GM21529 (cell line): ENCODE measurements at regions not wholly inside any gene's neighbourhood (a gene's known extent, or its start where the extent isn't known, plus 50 kb on each side); places are given as distances from the start of the nearest gene placed in this dataset.

Source experiments
- ATAC-seq: cut with Tn5 transposase; IDR thresholded peaks from one replicate; pipeline ENCODE4 v1.9.1; 2021; ENCODE audit not compliant: unreplicated experiment

DNA sequence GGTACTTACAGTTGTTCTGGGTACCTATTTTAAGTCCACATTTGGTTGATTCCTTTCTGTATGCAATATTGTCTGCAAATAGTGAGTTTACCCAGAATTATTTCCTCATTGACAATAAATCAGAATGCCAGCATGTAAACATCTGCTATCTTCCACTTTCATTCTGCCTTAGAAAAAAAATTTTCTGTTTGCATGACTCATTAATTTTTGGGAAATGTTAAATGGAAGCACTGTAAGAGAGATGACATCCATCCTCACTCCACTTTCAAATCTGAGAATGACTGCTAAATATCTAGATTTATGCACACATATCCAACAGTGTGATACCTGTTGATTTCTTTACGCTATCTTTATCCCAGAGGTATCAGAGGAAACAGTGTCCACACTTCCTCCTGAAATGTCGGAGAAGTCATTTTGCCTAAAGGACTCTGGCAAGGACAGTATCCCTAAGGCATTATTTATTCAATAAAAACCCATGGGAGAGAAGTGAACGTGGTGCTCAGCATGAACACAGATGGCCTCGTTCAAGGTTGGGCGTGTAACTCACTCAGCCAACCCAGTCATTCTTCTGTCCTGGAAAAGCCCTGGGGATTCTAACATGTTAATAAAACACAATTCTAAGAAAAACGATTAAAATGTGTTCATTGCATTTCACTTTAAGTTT, 780.9 kb downstream of the QKI start:
- no peak for ATAC-seq

DNA sequence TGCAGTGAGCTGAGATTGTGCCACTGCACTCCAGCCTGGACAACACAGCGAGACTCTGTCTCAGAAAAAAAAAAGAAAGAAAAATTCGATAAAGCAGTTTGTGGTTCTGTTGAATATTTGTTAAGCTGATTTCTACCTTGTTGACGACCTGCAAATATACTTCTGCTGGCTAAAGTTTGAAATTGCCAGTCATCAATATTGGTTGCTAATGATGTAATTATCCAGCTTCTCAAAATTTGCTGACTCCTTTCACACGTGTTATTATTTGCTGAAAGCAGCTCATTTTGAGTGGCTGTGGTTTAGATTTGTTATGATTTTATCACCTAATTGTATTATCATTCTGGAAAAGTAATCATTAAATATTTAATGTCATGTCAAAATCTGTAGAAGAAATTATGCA, 774.3 kb downstream of the QKI start:
- no peak for ATAC-seq

DNA sequence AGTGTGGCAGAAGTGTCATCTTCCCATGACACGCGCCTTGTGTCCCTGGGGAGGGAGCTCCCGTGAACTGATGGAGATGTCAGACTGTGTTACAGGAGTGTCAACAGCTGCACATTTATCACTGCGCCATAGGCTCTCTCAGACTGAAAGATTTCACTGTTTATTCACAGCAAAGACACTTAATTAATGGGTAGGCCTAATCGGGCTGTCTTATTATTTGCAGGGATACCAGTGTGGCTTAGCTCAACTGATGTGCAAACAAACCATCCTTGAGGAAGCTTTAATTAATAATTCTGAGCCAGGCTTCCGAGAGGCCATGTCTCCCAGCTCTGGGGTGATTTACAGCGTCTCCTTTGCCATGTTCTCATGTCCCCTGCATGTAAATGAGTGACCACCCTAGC, 771.0 kb downstream of the QKI start:
- ATAC-seq = no peak

DNA sequence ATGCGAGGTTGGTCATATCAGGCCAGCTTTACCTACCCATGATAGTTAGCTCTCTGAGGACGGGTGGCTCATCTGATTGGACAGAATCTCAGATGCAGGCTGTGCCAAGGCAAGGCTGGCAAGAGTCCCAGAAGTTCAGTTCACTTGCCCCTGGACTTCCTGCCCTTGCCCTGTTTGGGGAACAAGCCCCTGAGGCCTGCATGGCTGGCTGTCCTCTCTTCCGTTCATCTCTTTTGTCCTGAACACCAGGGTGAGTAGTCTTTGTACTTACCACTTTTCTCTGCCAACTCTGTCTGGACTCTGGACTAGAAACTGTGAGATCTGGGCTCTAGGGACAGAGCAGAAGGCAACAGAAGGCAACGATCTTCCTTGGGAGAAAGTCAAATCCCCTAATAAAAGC, 769.9 kb downstream of the QKI start:
- no peak for ATAC-seq

DNA sequence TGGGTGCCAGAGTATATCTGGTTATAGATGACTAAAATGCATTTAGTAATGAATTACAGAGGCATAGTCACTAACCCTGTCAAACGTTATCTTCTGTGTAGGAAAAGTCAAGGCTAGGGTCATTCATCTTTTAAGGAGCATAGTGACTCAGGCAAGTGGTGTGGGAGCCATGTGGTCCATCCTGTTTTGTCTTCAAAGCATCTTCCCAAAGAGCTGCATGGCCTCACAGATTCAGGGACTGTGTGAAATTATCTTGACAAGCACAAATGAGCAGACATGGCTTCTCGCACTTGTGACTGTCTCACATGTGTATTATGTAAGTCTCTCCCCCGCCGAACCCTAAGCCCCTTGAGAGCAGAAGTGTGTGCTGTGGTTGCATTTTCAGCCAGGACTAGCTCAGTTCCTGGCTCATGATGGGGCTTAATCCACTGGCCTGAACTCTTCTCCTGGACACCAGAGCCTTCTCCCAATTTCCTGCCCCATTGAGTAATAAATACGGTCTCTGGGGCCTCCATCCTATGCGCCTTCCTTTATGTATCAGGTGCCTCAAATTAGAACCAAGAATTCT, 769.1 kb downstream of the QKI start:
- ATAC-seq = no peak

DNA sequence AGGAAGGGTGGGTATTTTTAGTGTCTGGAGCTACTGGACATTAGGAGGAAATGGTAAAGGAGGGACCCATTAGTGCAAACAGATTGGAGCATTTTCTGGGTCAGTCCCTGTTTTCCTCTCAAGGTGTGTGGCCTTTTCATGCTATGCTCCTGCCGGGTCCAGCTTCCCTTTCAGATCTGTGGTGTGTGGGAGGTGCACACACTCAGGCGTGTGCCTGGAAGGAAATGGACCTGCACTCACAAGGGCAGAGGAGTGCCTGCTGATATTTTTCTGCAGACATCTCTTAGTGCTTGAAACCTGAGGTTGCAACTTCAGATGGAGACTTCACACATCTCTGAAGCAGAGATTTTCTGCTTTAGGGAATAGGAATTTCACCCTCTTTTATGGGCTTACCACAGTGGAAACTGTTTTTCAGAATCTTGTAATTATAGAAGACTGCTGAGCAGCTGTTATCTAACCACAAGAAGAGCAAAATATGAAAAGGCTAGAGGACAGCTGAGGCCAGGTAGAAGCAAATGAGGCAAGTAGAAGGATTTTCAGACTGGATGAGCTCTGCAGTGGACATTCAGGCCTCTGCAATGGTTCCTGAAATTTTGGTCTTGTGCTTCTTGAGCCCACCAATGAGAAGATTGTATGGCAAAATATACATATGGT, 764.3 kb downstream of the QKI start:
- ATAC-seq = no peak

DNA sequence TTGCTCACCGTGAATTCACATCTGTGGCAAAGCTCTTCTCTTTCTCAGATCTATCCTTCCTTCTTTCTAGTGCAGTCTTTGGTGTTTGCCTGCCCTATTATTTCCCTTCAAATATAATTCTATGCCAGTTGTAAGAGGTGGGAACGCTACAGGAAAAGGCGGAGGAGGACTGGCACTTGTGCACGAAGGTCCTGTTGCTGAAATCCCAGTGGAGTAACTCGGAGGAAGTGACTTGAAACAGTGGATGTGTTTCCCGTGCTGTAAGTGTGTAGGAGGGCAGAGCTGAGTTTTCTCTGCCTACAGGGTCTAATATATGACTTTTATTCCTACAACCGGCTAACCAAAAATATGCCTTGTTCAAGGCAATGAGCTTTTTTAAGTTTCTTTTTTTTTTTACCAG, 754.8 kb downstream of the QKI start:
- no peak for ATAC-seq

DNA sequence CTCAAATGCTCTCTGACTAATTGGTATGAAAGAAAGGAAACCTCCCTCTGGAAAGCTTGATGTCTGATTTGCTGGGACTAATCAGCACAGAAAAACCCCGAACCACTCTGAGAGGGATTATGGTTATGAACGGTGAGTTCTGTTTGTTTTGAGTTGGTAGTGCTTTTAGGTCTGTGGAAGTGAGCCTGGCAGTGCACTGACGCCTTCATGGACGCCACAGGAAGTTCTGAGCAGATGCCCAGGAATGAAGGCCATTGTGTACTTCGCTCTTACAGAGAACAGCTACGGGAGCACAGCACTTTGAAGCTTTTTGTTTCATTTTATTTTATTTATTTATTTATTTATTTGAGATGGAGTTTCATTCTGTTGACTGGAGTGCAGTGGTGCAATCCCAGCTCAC, 754.1 kb downstream of the QKI start:
- ATAC-seq = no peak

DNA sequence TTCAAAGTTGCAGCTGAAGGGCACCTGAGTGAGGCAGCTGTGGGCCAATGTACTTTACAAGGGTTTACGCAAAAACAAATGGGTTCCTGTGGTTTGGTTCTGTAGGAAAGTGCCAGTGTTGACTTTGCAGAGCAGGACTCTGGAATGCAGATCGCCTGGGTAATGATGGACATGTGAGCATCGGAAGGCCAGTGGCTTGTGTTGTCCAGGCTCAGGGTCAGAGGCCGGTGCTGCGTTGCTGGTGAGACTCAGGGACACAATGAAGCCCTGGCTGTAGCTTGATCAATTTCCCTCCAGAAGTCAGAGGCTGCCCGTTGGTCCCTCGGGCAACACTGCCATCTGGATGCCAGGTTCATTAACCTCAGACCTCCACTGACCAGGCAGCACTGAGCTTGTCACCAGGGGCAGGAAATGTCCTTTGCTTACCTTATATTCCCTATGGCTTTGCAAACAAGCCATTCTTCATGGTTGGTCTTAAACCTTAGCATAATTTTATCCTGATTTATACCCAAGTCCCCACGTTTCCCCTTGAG, 753.4 kb downstream of the QKI start:
- no peak for ATAC-seq

DNA sequence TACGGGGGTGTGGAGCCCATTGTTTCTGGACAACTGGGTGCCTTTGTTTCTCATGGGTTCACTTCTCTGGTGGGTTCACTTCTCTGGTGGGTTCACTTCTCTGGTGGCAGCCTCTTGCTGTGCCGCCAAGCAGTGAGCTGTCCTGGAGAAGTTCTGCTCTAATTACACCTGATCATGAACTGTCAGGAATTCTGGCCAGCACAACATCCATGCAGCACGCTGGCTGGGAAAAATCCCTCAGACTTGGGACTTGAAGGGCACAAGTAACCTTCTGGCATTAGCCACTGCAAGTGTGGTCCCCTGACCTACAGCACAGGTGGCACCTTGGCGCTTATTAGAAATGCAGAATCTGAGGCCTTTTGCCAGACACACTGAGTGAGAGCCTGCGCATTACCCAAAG, 752.5 kb downstream of the QKI start:
- ATAC-seq = no peak

DNA sequence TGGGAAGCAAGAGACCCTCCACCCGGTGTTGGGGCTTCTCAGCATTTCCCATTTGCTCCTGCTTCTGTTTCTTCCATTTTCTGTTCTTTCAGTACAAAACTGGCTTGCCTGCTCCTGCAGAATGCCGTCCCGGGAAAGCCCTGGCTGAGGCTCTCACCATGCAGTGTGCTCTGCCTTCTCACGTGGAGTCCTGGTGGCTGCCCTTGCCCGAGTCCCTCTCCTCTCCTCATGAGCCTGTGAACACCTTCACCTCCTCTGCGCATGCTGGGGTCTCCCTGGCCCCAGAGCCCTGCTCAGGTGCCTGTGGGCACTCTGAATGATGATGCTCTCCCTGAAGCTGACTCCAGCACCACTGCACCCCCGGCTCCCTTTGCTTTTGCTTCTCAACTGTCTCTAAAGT, 752.0 kb downstream of the QKI start:
- no peak for ATAC-seq

DNA sequence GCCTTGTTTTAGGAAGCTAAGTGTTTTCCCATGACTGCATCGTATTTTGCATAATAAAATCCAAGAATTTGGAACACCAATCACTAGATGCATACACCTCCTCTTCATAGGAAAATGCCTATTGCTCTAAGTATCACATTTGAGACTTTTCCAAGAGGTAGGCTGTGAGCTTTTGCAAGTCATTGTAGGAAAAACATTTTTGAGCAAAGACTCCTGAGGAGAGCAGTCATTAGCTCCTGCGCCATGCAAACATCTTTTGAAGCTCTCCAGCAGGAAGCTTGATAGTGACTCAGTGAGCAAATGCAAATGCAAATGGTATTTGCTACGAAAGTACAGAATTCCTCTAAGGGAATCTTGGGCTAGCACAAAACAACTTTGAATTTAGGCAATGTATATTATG, 750.4 kb downstream of the QKI start:
- no peak for ATAC-seq

DNA sequence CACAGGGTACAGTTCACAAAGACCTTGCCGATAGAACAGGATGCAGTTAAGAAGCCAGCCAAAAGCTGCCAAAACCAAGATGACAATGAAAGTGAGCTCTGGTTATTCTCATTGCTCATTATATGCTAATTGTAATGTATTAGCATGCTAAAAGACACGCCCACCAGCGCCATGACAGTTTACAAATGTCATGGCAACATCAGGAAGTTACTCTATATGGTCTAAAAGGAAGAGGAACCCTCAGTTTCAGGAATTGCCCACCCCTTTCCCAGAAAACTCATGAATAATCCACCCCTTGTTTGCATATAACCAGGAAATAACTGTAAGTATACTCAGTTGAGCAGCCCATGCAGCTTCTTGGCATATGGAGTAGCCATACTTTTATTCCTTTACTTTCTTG, 748.7 kb downstream of the QKI start:
- no peak for ATAC-seq

DNA sequence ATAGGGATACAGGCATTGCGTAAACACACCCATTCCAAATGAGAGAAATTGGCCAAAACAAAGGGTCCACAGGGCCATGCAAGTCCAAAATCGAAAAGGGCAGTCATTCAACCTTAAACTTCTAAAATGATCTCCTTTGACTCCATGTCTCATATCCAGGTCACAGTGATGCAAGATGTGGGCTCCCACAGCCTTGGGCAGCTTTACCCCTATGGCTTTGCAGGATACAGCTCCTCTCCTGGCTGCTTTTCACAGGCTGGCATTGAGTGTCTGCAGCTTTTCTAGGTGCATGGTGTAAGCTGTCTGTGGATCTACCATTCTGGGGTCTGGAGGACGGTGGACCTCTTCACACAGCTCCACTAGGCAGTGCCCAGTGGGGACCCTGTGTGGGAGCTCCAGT, 744.5 kb downstream of the QKI start:
- ATAC-seq = no peak

DNA sequence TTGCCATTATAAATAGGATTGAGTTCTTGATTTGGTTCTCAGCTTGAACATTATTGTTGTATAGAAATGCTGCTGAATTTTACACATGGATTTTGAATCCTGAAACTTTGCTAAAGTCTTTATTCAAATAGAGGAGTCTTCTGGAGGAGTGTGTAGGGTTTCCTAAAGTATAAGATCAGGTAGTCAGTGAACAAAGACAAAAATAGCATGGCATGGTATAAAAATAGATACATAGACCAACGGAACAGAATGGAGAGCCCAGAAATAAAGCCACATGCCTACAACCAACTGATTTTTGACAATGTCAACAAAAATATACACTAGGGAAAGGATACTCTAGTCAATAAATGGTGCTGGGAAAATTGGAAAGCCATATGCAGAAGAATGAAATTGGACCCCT, 740.1 kb downstream of the QKI start:
- ATAC-seq = no peak

DNA sequence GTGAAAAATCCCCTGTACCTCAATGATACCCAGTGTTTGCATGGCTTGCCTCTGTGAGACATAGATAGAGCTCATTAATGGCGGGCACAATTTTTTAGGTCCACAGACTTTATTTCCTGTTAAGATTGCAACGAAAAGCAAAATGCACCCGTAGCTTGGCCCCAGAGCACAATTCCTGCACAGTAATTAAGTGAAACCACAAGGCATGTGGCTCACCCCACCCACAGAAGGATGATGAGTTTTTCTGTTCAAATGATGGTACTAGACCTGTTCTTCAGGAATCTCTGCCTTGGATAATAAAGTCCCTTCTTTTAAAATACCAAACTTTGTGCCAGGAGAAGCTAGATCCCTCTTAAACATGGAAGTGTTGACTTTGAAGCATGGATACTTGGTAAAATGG, 738.1 kb downstream of the QKI start:
- no peak for ATAC-seq

DNA sequence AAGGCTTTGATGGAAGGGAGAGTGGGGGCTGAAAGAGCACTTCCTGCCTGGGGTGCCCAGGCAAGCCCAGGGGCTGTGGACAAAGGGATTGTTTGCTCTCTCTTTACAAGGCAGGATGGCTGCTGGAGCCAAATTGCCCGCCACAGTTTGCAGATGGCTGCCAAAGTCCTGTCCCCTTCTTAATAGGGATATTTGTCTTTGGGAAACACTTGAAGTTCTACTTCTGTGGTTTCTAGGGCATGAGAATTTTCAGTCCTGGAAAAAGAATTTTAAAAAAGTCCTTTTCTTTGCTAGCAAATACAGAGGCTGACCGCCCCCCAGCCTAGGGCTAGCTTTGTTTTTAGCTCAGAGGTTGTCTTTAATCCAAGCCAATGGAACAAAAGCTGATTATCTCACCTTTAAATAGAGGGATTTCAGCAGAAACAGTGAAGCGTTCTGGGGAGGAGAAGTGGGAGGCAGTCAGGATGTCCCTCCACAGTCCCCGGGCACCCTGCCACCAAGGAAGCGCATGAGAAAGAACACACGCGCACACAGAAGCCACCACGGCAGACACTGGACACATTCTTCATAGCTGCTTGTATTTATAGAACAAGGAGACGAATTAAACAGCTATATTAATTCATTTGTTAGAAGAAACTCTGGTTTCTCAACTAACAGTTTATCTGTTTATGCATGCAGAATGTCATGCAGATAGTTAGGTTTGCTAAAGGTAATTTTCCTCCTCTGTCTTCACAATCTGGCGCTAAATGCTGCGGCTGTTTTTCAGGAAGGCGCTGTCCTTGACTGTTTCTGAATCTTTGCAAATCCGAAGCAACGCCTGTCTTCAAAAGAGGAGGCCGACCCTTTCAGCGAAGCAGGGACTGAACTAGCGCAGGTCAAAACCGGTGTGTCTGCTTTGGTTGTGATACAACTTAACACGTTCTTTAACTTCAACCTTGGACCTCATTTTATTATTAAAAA, 736.9 kb downstream of the QKI start:
- ATAC-seq = no peak

DNA sequence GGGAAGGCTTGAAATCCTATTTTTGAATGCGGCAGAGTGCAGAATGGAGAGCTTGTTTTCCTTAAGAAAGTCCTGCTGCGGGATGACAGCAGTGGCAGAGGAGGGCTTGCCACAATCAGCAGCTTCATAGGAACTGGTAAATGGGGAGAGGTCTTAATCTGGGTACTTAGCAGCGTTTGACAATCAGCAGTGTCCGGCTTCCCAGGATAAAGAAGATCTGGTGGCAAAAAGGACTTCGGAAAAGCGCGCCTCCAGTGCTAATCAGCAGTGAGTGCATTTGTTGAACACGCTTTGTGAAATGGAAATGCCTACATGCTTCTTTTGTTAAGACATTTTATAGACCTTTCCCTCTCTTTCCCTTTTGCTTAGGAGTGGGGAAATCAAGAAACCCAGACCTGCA, 735.7 kb downstream of the QKI start:
- ATAC-seq = no peak

DNA sequence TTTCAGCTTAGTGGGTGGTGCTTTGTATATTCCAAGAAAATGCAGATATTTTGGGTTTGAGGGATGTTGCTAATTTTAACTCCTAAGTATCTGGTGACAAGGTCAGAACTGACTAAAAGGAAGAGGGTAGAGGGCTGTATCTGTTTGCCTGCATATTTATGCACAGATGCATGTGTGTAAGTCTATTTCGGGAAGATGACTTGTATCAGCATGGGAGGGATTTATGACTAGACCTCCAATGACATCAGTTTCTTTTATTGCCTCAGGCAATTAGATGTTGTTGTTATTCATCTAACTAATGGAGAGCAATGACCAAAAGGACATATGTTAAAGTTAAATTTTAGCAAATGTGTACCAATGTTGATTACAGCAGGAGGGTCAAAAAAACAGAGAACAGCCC, 734.3 kb downstream of the QKI start:
- no peak for ATAC-seq

DNA sequence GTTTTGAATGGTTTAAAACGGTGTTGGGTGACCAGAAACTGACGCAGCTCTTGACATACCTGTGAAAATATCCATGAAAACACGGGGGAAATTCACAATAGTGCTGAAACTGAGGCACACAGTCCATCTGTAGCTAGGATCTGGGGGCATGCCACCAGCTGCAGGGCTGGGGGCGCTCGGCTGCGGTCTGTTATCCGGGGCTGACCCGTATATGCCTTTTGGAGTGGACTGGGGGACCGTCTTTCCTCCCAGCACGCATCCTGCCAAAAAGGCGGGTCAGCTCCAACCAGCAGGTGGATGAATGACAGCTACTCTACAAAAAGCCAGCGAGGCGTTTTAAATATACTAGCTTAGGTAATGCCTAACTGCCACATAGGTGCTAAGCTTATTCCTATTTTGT, 729.8 kb downstream of the QKI start:
- no peak for ATAC-seq

DNA sequence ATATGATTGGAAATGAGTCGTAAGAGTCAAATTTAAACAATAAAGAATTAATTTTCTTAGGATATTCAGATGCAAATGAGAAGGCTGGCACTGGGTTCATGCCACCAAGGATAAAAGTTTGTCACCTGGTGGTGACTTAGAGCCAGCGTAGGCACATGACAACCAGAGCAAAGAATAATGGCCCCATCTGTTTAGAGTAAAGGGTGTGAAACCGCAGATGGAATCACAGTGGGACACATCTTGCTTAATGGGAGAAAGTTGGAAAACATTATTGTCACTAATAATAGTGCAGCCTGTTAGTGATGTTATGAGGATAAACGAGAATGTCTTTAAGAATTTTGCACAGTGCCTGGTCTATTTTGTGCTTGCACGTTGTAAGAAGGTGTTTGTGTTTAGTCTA, 727.8 kb downstream of the QKI start:
- ATAC-seq = no peak
